HEK293 (cell line): ENCODE measurements at regions not wholly inside any gene's neighbourhood (a gene's known extent, or its start where the extent isn't known, plus 50 kb on each side); places are given as distances from the start of the nearest gene placed in this dataset.

Source experiments
- CTCF ChIA-PET: fragments of 350-600 bp; formaldehyde crosslinking; extraction: SDS; loops from one replicate; lab custom pipeline; 2021; ENCODE audit warnings: antibody characterized with exemption; lab: Yijun Ruan, JAX
- POLR2A ChIA-PET: fragments of 300-600 bp; formaldehyde crosslinking; extraction: SDS; loops from one replicate; lab custom pipeline; 2020; ENCODE audit warnings: antibody characterized with exemption, inconsistent platforms; lab: Yijun Ruan, JAX
- H3K27ac ChIP-seq: fragments of 200-500 bp; sonication (Bioruptor generic); 2 replicates; pipeline ENCODE4 v1.5.1; 2014; ENCODE audit warnings: low read depth, low read length, control low read depth, inconsistent platforms; ENCODE audit errors: extremely low read depth
- H3K36me3 ChIP-seq, 2 experiments: fragments of 200-500 bp in 1 of 2; sonication (Bioruptor generic) in 1 of 2; 1 replicate in 1 of 2; 2 replicates in 1 of 2; pipeline ENCODE4 v1.5.1; 2014 to 2017; ENCODE audit warnings: inconsistent platforms in 2 of 2, low read length in 2 of 2; ENCODE audit not compliant: control insufficient read depth in 2 of 2, insufficient read depth in 1 of 2
- H3K4me1 ChIP-seq: fragments of 200-500 bp; sonication (Bioruptor generic); 2 replicates; pipeline ENCODE4 v1.5.1; 2014; ENCODE audit warnings: mild to moderate bottlenecking, low read length, inconsistent platforms; ENCODE audit not compliant: control insufficient read depth, insufficient read depth
- H3K4me3 ChIP-seq: 2 replicates; pipeline ENCODE4 v1.5.1; 2011; ENCODE audit warnings: low read depth, mild to moderate bottlenecking, control low read depth, low read length, moderate library complexity
- H3K9me3 ChIP-seq: fragments of 200-500 bp; sonication (Bioruptor generic); 2 replicates; pipeline ENCODE4 v1.5.1; 2014; ENCODE audit warnings: low read depth, low read length, inconsistent platforms; ENCODE audit not compliant: control insufficient read depth, insufficient read depth
- GLI2 ChIP-seq: fragments of 450-650 bp; formaldehyde crosslinking; IDR thresholded peaks from 2 replicates; pipeline ENCODE4; 2017; ENCODE audit warnings: missing biosample characterization, missing genetic modification characterization, low read depth, borderline replicate concordance
- HOXC10 ChIP-seq: sonication (generic); formaldehyde crosslinking; IDR thresholded peaks from 2 replicates; pipeline ENCODE4 v1.8.1; 2023; ENCODE audit warnings: mild to moderate bottlenecking, missing genetic modification reagents
- ZBTB1 ChIP-seq: fragments of 450-650 bp; formaldehyde crosslinking; IDR thresholded peaks from 2 replicates; pipeline ENCODE4 v1.5.1; 2016; ENCODE audit warnings: missing biosample characterization, missing genetic modification characterization
- ZBTB8A ChIP-seq: fragments of 450-650 bp; formaldehyde crosslinking; IDR thresholded peaks from 2 replicates; pipeline ENCODE4 v1.5.1; 2016; ENCODE audit warnings: missing biosample characterization, missing genetic modification characterization
- ZNF202 ChIP-seq: fragments of 450-650 bp; formaldehyde crosslinking; IDR thresholded peaks from 2 replicates; pipeline ENCODE4 v1.5.1; 2016; ENCODE audit warnings: missing biosample characterization, missing genetic modification characterization, borderline replicate concordance
- ZNF292 ChIP-seq: fragments of 450-650 bp; formaldehyde crosslinking; IDR thresholded peaks from 2 replicates; pipeline ENCODE4 v1.5.1; 2016; ENCODE audit warnings: low read depth, missing biosample characterization, missing genetic modification characterization, borderline replicate concordance
- ZNF302 ChIP-seq: fragments of 450-650 bp; formaldehyde crosslinking; IDR thresholded peaks from 2 replicates; pipeline ENCODE4 v1.5.1; 2016; ENCODE audit warnings: missing biosample characterization, missing genetic modification characterization, low read depth
- ZNF311 ChIP-seq: fragments of 450-650 bp; formaldehyde crosslinking; IDR thresholded peaks from 2 replicates; pipeline ENCODE4 v1.5.1; 2017; ENCODE audit warnings: missing biosample characterization, missing genetic modification characterization, borderline replicate concordance
- ZNF433 ChIP-seq: fragments of 450-650 bp; formaldehyde crosslinking; IDR thresholded peaks from 2 replicates; pipeline ENCODE4 v1.5.1; 2016; ENCODE audit warnings: missing biosample characterization, missing genetic modification characterization, low read depth
- ZNF514 ChIP-seq: fragments of 450-650 bp; formaldehyde crosslinking; IDR thresholded peaks from 2 replicates; pipeline ENCODE4 v1.5.1; 2016; ENCODE audit warnings: missing biosample characterization, missing genetic modification characterization
- ZNF544 ChIP-seq: fragments of 450-650 bp; formaldehyde crosslinking; IDR thresholded peaks from 2 replicates; pipeline ENCODE4 v1.5.0; 2017; ENCODE audit warnings: missing biosample characterization, missing genetic modification characterization
- ZNF558 ChIP-seq: fragments of 450-650 bp; formaldehyde crosslinking; IDR thresholded peaks from 2 replicates; pipeline ENCODE4 v1.5.1; 2016; ENCODE audit warnings: missing biosample characterization, missing genetic modification characterization
- ZNF623 ChIP-seq: fragments of 450-650 bp; formaldehyde crosslinking; IDR thresholded peaks from 2 replicates; pipeline ENCODE4 v1.5.1; 2016; ENCODE audit warnings: missing biosample characterization, missing genetic modification characterization
- ZNF629 ChIP-seq: fragments of 450-650 bp; formaldehyde crosslinking; IDR thresholded peaks from 2 replicates; pipeline ENCODE4 v1.5.1; 2017; ENCODE audit warnings: missing biosample characterization, missing genetic modification characterization
- ZNF654 ChIP-seq: fragments of 450-650 bp; formaldehyde crosslinking; IDR thresholded peaks from 2 replicates; pipeline ENCODE4 v1.5.1; 2016; ENCODE audit warnings: low read depth, missing biosample characterization, missing genetic modification characterization
- ZSCAN23 ChIP-seq: fragments of 450-650 bp; formaldehyde crosslinking; IDR thresholded peaks from 2 replicates; pipeline ENCODE4 v1.5.1; 2016; ENCODE audit warnings: missing biosample characterization, missing genetic modification characterization
- ZXDB ChIP-seq: fragments of 450-650 bp; formaldehyde crosslinking; IDR thresholded peaks from 2 replicates; pipeline ENCODE4 v1.5.1; 2016; ENCODE audit warnings: missing biosample characterization, missing genetic modification characterization
- TF ChIP-seq, protein P1 (sequence below): fragments of 450-650 bp; formaldehyde crosslinking; conservative IDR thresholded peaks from 2 replicates; pipeline ENCODE4 v1.5.1; 2016; ENCODE audit warnings: low read depth, missing biosample characterization, missing genetic modification characterization
- TF ChIP-seq, protein P2 (sequence below): fragments of 450-650 bp; formaldehyde crosslinking; IDR thresholded peaks from 2 replicates; pipeline ENCODE4 v1.5.1; 2016; ENCODE audit warnings: missing biosample characterization, missing genetic modification characterization
- TF ChIP-seq, protein P3 (sequence below): fragments of 450-650 bp; formaldehyde crosslinking; conservative IDR thresholded peaks from 2 replicates; pipeline ENCODE4 v1.5.1; 2016; ENCODE audit warnings: low read depth, missing biosample characterization, missing genetic modification characterization
- TF ChIP-seq, protein P4 (sequence below): fragments of 450-650 bp; formaldehyde crosslinking; IDR thresholded peaks from 2 replicates; pipeline ENCODE4 v1.5.1; 2016; ENCODE audit warnings: missing biosample characterization, missing genetic modification characterization
- TF ChIP-seq, protein P5 (sequence below): fragments of 450-650 bp; formaldehyde crosslinking; IDR thresholded peaks from 2 replicates; pipeline ENCODE4 v1.5.1; 2016; ENCODE audit warnings: missing biosample characterization, missing genetic modification characterization, borderline replicate concordance

DNA sequence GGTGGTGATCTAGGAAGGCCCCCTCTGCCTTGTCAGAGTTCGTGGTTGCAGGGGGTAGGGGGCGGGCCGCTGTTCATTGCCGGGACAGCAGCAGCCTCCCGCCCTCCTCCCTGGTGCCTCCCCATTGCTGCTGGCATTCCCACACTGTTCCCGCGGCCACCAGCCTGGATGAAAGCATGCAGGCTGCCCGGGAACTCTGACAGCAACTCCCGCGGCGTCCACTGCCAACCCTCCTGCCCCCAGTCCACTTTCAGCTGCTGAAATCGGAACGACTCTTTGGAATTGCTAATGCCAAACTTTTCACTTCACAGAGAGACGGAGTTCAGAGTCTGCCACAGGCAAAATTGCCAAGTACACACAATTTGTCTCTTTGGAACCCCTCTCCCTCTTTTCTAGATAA is 121.9 kb downstream of the BEND2 start (continued):
- no peak for TF ChIP-seq ZNF654 (tag by site-specific recombination)
- TF ChIP-seq ZNF623 (tag by site-specific recombination), result no peak
- no peak for TF ChIP-seq ZSCAN23 (tag by site-specific recombination)

DNA sequence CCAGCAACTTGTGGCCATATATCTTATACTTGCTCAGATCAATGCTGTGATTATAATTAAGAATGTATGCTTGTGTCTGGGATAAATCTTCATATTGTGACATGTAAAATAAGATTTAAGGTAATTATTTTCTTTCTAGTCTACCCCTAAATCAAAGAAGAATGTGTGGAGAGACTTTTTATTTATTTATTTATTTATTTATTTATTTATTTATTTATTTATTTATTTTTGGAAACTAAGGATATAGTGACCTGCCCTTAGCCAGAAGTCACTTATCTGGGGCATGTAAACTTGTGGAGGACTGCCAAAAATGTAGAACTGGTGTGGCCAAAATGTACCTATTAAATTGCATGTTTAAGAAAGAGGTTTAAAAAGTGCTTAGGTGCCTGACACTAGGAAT is 144.3 kb downstream of the BEND2 start:
- POLR2A ChIA-PET, result no interaction called here
- Histone ChIP-seq H3K9me3 (no peaks in the 10 kb centered on the region), H3K4me1 (no peaks in the 10 kb centered on the region), H3K4me3 (no peak overlapping the region), H3K27ac (no peak overlapping the region), H3K36me3 (peaks cover 0 to 3% of the 10 kb centered on the region in 2 experiments; a peak in 1 of 3 replicates)
- CTCF ChIA-PET, result no interaction called here
- peak; percentile 73; the same call in 1 of the 2 replicates for TF ChIP-seq ZNF558
- TF ChIP-seq ZNF292, result peak; percentile 22; the same call in 1 of the 2 replicates
- TF ChIP-seq ZNF623 (tag by site-specific recombination), result peak; percentile 75
- TF ChIP-seq, protein P1, sequence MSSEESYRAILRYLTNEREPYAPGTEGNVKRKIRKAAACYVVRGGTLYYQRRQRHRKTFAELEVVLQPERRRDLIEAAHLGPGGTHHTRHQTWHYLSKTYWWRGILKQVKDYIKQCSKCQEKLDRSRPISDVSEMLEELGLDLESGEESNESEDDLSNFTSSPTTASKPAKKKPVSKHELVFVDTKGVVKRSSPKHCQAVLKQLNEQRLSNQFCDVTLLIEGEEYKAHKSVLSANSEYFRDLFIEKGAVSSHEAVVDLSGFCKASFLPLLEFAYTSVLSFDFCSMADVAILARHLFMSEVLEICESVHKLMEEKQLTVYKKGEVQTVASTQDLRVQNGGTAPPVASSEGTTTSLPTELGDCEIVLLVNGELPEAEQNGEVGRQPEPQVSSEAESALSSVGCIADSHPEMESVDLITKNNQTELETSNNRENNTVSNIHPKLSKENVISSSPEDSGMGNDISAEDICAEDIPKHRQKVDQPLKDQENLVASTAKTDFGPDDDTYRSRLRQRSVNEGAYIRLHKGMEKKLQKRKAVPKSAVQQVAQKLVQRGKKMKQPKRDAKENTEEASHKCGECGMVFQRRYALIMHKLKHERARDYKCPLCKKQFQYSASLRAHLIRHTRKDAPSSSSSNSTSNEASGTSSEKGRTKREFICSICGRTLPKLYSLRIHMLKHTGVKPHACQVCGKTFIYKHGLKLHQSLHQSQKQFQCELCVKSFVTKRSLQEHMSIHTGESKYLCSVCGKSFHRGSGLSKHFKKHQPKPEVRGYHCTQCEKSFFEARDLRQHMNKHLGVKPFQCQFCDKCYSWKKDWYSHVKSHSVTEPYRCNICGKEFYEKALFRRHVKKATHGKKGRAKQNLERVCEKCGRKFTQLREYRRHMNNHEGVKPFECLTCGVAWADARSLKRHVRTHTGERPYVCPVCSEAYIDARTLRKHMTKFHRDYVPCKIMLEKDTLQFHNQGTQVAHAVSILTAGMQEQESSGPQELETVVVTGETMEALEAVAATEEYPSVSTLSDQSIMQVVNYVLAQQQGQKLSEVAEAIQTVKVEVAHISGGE (tag by site-specific recombination), result peak; percentile 82
- peak; percentile 51; the same call in 1 of the 2 replicates for TF ChIP-seq GLI2 (tag by site-specific recombination)
- peak; percentile 67 for TF ChIP-seq ZNF433
- no peak for TF ChIP-seq ZNF302 (tag by site-specific recombination)
- TF ChIP-seq, protein P2, sequence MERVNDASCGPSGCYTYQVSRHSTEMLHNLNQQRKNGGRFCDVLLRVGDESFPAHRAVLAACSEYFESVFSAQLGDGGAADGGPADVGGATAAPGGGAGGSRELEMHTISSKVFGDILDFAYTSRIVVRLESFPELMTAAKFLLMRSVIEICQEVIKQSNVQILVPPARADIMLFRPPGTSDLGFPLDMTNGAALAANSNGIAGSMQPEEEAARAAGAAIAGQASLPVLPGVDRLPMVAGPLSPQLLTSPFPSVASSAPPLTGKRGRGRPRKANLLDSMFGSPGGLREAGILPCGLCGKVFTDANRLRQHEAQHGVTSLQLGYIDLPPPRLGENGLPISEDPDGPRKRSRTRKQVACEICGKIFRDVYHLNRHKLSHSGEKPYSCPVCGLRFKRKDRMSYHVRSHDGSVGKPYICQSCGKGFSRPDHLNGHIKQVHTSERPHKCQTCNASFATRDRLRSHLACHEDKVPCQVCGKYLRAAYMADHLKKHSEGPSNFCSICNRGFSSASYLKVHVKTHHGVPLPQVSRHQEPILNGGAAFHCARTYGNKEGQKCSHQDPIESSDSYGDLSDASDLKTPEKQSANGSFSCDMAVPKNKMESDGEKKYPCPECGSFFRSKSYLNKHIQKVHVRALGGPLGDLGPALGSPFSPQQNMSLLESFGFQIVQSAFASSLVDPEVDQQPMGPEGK (tag by site-specific recombination), result no peak
- TF ChIP-seq ZNF311 (tag by site-specific recombination), result no peak
- TF ChIP-seq ZBTB1 (tag by site-specific recombination), result 0 out of 2 replicates have a peak, but pooled peaks have one; percentile 63
- no peak for TF ChIP-seq ZSCAN23 (tag by site-specific recombination)
- TF ChIP-seq, protein P3, sequence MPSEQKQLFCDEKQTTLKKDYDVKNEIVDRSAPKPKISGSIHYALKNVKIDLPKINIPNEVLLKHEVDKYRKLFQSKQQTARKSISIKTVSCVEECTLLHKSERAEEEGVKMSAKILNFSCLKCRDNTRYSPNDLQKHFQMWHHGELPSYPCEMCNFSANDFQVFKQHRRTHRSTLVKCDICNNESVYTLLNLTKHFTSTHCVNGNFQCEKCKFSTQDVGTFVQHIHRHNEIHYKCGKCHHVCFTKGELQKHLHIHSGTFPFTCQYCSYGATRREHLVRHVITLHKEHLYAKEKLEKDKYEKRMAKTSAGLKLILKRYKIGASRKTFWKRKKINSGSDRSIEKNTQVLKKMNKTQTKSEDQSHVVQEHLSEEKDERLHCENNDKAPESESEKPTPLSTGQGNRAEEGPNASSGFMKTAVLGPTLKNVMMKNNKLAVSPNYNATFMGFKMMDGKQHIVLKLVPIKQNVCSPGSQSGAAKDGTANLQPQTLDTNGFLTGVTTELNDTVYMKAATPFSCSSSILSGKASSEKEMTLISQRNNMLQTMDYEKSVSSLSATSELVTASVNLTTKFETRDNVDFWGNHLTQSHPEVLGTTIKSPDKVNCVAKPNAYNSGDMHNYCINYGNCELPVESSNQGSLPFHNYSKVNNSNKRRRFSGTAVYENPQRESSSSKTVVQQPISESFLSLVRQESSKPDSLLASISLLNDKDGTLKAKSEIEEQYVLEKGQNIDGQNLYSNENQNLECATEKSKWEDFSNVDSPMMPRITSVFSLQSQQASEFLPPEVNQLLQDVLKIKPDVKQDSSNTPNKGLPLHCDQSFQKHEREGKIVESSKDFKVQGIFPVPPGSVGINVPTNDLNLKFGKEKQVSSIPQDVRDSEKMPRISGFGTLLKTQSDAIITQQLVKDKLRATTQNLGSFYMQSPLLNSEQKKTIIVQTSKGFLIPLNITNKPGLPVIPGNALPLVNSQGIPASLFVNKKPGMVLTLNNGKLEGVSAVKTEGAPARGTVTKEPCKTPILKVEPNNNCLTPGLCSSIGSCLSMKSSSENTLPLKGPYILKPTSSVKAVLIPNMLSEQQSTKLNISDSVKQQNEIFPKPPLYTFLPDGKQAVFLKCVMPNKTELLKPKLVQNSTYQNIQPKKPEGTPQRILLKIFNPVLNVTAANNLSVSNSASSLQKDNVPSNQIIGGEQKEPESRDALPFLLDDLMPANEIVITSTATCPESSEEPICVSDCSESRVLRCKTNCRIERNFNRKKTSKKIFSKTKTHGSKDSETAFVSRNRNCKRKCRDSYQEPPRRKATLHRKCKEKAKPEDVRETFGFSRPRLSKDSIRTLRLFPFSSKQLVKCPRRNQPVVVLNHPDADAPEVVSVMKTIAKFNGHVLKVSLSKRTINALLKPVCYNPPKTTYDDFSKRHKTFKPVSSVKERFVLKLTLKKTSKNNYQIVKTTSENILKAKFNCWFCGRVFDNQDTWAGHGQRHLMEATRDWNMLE (tag by site-specific recombination), result peak; percentile 95
- no peak for TF ChIP-seq ZNF544
- peak; percentile 83; the same call in 1 of the 2 replicates for TF ChIP-seq ZNF202
- TF ChIP-seq ZNF629, result peak; percentile 65
- 0 out of 2 replicates have a peak, but pooled peaks have one; percentile 32 for TF ChIP-seq ZNF514 (tag by site-specific recombination)
- TF ChIP-seq ZXDB (tag by site-specific recombination), result 0 out of 2 replicates have a peak, but pooled peaks have one; percentile 56
- TF ChIP-seq, protein P4, sequence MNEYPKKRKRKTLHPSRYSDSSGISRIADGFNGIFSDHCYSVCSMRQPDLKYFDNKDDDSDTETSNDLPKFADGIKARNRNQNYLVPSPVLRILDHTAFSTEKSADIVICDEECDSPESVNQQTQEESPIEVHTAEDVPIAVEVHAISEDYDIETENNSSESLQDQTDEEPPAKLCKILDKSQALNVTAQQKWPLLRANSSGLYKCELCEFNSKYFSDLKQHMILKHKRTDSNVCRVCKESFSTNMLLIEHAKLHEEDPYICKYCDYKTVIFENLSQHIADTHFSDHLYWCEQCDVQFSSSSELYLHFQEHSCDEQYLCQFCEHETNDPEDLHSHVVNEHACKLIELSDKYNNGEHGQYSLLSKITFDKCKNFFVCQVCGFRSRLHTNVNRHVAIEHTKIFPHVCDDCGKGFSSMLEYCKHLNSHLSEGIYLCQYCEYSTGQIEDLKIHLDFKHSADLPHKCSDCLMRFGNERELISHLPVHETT (tag by site-specific recombination), result 0 out of 2 replicates have a peak, but pooled peaks have one; percentile 51
- TF ChIP-seq ZBTB8A, result peak; percentile 84
- no peak for TF ChIP-seq HOXC10 (CRISPR knock-in tag)
- TF ChIP-seq, protein P5, sequence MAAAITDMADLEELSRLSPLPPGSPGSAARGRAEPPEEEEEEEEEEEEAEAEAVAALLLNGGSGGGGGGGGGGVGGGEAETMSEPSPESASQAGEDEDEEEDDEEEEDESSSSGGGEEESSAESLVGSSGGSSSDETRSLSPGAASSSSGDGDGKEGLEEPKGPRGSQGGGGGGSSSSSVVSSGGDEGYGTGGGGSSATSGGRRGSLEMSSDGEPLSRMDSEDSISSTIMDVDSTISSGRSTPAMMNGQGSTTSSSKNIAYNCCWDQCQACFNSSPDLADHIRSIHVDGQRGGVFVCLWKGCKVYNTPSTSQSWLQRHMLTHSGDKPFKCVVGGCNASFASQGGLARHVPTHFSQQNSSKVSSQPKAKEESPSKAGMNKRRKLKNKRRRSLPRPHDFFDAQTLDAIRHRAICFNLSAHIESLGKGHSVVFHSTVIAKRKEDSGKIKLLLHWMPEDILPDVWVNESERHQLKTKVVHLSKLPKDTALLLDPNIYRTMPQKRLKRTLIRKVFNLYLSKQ (tag by site-specific recombination), result 0 out of 2 replicates have a peak, but pooled peaks have one; percentile 30
